NCI-H1417 (cell line): ENCODE measurements at regions not wholly inside any gene's neighbourhood (a gene's known extent, or its start where the extent isn't known, plus 50 kb on each side); places are given as distances from the start of the nearest gene placed in this dataset.

Source experiments
- DNase-seq, 3 experiments: peaks; one replicate each; lab custom pipeline; 2025; lab: John Stamatoyannopoulos, UW

- no peak for DNase-seq
These were observed 138.9 kb downstream of the C16orf95 start for GRCh38 chr16:87178177-87178863.

DNA sequence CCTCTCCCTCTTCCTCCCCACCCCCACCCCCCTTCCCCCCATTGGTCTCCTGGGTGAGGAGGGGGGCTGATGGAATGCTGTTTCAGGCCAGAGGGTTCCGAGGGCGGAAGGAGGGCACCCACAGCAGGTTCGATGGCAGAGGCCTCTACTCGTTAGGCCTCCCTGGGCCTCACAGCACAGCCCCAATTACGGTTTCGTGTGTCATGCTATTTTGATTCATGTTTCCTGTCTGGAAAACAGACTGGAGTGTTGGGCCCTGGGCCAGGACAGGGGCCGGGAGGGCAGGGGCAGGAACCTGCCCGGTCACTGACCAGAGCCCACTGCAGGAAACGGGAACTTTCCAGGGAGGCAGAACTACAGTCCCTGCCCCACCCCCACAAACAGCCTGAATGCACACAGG, 138.2 kb downstream of the C16orf95 start:
- no peak for DNase-seq

DNA sequence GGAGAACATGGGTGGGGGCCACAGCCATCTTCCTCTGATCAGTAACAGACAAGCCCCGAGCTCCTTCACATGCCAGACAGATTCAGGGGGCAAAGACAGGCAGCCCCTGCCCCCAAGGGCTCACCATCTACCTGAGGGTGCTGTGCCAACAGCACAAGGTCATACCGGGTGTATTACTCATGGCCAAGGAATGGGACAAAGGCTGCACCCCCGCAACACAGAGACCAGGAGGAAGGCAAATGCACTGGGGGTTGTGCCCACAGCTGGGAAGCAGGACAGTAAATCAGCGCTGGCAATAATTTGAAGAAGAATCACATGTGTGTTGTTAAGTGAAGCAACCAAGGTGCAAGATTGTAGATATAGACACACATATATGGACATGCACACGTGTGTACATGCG, 137.1 kb downstream of the C16orf95 start:
- no peak for DNase-seq

DNA sequence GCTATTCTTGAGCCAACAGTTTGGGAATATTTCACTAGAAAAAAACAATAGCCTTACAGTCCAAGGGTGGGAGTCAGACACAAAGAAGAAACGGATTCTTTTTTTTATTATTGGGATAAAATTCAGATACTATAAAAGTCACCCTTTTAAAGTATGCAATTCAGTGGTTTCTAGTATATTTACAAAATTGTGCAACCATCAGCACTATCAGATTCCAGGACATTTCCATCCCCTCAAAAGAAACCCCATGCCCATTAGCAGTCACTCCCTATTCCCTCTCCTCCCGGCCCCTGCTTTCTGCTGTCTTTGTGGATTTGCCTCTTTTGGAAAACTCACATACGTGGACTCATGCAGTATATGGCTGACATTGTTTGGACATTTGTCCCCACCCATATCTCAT, 134.4 kb downstream of the C16orf95 start:
- DNase-seq = no peak

- no peak for DNase-seq
These were observed 133.5 kb downstream of the C16orf95 start for GRCh38 chr16:87183647-87184046.

DNA sequence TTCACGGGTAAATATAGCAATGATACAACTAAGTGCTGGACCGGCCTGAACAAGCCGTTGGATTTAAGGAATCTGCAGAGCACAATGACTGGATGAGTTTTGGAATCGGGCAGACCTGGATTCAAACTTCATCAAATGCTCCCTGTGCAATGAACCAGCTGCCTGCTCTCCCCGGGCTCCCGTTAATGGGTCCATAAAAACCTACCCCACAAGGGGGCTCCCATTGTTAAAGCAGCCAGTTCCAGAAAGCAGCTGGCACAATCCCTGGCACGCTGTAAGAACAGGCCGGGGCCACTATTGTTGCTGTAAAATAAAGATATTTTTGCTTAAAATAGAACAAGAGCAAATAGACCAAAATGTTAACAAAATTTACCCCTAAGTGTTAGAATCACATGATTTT, 131.9 kb downstream of the C16orf95 start:
- DNase-seq = no peak

DNA sequence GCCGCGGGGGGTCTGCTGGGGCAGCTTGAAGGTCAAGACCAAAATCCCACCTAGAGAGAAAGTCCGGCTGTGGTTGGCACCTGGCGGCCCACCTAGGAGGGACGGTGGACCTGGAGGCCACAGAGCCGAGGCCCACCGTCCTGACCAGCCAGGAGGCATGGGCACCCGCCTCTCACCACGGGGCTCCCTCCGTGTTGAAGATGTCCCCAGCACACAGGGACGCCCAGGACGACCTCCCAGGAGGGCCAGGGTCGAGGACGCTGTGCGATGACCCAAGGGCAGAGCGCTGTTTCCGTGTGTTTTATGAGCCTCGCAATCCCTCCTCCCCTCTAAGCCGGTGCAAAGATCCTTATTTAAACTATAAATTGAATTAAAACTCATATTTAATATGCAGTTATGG, 131.2 kb downstream of the C16orf95 start:
- no peak for DNase-seq

GRCh38 chr16:87186446-87186845, 130.7 kb downstream of the C16orf95 start:
- DNase-seq = no peak

DNA sequence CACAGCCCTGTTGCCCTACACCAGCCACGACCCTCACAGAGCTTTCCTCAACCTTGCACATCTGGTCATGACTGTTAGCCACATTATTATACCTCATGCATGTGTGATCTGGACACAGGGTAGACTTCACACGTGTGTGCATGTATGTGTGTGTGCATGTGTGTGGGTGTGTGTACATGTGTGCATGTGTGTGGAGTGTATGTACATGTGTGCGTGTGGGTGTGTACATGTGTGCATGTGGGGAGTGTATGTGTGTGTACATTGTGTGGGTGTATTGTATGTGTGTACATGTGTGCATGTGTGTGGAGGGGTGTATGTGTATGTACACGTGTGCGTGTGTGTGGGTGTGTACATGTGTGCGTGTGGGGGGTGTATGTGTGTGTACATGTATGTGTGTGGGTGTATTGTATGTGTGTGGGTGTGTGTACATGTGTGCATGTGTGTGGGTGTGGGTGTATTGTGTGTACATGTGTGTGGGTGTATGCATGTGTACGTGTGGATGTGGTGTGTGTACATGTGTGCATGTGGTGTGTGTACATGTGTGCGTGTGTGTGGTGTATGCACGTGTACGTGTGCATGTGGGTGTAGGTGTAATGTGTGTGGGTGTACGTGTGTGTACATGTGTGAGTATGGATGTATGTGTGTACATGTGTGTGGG, 130.2 kb downstream of the C16orf95 start:
- no peak for DNase-seq

- DNase-seq = no peak
These were observed 129.1 kb downstream of the C16orf95 start for GRCh38 chr16:87188104-87188503.

DNA sequence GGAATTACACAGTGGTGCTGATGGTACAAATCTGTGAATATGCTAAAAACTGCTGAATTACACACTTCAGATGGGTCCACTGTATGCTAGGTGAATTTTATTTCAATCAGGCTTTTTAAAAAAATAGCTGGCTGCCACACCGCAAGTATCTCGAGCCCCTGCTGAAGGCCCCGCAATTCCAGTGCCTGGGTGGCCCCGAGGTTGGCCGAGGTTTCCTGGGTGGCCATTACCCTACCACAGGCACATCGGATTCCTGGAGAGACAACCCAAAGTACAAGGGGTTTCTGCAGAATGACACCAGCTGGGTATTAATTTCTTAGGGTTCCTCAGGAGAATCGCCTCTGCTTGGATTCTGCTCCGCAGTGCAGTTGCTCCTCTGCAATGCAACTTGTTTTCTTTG, 127.8 kb downstream of the C16orf95 start:
- no peak for DNase-seq

DNA sequence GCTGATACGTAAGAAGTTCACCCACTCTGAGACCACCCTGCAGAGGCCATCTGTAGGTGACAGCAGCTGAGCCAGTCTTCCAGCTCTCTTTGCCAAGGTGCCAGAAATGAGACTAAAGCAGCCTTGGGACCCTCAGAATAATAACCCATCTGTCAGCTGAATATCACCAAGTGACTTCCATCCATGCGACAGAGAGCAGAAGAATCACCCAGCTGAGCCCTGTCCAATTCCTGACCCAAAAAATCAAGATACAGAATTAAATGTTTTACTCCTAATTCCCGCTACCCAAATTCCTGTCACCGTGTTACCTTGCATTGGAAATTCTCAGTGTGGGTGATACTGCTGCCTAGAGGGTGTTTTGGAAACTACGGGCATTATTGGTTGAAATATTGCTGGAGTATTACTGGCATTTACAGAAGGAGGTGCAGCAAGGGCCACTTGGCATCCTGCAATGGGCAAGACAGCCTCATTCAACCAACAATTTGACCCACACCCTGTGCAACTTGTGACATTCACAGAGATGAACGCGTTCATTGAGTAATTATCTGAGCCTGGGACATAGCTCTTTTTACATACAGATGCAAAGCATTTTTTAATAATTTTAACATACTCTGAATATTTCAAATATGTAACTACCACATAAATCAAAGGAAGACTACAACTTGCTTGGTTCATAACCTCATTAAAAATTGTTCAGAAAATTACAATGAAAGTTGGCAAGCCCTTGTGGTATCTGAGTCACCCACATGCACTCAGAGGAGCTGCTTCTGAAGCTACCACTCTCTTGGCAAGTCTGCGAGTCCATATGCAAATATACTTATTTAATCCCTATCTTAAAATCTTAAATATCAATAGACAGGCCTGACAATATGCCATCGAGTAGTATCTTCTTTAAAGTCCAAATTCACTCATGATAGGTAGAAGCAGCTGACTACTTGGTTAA, 126.6 kb downstream of the C16orf95 start:
- no peak for DNase-seq

DNA sequence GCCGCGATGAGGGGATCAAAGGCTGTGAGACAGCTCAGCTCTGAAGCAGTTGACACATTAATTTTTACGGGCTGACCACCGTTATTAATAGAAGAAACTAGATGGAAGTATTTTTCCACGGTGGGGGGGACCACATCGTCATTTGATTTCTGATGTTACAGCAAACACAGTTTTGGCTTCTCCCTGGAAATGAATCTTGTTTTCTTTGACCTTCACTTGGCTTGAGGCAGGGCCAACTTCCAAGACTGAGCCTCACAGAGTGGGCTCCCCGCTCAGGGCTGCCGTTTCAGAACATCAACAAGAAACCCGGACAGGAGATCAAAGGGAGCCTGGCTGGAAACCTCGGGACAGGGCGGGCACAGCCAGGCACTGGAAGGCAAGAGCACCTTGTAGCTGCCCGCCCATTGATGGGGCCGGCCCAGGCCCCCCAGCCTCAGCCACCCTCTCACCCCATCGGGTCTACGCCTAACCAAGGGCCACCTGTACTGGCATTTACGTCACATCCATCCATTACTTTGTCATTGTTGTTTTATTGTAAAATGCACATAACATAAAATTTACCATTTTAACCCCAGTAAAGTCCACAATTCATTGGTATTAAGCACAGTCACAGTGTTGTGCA, 124.6 kb downstream of the C16orf95 start:
- no peak for DNase-seq

DNA sequence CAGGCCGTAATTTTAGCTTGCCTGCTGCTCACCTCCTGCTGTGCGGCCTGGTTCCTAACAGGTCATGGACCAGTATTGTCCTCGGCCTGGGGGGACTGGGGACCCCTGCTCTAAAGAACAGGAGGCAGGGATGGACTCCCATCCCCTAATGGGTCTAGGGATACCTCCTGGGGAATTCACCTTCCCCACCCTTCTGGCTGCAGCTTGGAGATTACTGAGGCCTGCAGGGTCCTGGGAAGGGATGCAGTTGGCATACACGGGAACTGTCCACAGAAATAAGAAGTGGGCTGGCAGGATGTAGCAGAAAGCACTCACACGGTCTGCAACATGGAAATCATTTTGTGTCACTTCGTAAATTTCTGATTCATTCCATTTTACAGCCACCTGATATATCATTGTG, 123.0 kb downstream of the C16orf95 start:
- no peak for DNase-seq

- no peak for DNase-seq
These were observed 122.0 kb downstream of the C16orf95 start for GRCh38 chr16:87195161-87195560.

GRCh38 chr16:87196231-87196630, 121.0 kb downstream of the C16orf95 start:
- DNase-seq = no peak

DNA sequence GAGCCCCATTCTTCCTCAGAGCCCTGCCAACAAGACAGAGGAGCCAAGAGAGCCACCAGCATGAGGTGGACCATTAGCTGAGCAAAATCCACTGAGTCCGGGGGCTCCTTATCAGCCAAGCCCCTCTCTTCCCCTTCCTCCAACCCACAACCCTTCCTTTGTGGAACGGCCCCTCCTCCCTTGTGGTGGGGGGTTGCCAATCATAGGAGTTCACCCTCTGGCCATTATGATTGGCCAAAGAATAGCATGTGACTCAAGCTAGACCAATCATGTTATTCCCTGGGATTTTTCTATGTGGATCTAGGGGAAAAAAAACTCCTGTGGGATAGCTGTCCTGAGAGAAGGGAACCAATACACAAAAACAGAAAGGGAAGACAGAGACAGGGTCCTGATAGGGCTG, 120.5 kb downstream of the C16orf95 start:
- DNase-seq = no peak

DNA sequence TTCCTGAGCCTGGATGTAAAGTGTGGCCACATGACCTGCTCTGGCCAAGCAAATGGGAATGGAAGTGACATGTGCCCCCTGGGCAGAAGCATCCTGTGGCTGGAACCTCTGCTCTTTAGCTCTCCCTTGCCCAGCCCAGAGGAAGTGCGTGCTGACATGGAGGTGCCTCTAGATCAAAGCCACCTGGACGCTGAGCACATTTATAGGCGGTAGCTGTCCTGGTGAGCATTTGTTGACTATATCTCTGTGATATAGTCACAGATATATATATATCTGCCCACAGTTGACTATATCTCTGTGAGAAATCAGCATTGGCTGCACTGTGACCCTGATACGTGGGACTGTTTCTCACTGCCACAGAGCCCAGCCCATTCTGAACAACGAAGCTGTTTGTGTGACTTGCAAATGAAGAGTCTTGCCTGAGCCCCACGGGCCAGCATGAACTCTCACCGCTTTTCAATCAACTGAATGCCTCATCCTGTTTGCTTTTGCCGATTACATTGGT, 118.8 kb downstream of the C16orf95 start:
- no peak for DNase-seq

DNA sequence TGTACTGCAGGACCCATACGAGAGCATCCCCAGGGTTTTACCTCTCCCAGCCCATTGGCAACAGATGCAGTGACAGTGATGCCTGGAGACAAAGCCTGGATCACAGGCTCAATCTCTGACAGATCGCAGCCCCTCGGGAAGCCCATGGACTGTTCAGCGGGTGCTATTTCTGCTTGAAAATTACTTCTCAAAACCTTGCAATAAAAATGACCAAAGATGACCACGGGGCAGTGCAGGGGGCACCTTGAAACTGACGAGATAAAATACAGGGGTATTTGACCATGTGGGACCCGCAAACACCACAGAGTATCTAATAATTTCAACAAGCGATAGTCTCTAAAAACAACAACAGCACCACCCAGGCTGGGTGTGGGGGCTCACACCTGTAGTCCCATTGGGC, 118.3 kb downstream of the C16orf95 start:
- DNase-seq = no peak

- no peak for DNase-seq
These were observed 117.8 kb downstream of the C16orf95 start for GRCh38 chr16:87199379-87199778.

DNA sequence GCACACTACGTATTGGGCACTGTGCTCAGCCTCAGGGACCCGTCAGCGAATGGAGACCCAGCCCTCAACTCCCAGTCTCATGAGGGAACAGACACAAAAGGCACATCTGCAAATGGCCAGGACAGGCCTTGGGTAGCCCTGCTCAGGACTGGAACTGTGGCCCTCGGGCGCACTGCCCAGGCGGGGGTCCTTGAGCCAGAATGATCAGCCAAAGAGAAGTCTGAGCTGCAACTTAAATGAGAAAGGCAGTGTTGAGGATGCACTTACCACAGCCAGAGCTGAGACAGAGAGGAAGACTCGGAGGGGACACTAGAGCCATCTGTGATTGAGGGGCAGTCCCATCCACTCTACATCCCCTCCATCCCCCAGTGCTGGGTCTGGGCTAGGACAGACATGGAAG, 117.3 kb downstream of the C16orf95 start:
- DNase-seq = no peak

DNA sequence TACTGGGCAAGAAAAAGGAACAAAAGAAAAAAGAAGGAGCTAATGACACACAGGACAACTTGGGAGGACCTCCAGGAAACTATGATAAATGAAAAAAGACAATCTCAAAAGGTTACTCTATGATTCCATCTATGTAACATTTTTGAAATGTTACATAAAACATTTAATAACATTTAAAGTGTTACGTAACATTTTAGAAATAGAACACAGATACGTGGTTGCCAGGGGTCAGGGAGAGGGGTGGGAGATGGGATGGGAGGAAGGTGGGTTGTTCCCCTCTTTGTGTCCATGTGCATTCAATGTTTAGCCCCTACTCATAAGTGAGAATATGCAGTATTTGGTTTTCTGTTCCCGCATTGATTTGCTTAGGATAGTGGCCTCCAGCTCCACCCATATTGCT, 116.6 kb downstream of the C16orf95 start:
- no peak for DNase-seq
